ENCODE measurements at regions not wholly inside any gene's neighbourhood (a gene's known extent, or its start where the extent isn't known, plus 50 kb on each side); places are given as distances from the start of the nearest gene placed in this dataset.

DNA sequence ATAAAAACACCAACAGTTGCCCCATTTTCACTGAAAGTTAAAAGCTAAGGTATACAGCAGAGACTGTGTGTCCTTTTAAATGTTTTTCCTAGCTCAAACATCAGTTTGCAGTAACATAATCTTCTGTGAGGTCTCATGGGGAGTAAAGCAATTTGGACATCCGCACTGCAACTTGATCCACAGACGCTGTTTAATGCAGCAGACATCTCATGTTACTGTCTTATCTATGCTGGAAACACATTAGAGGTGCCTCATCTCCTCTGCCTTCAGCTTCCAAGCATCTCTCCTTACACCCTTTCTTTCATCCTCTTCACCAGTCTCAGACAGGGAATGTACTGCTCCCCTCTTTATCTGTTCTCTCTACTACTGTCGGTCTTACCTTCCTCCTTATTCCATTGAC is 53.7 kb upstream of the ATP11B start:
- TF ChIP-seq POLR2A (IDR thresholded peaks at IDR 0.05; ENCODE audit: low read depth, low read length) (no peak), MXI1 (IDR thresholded peaks at IDR 0.05; ENCODE audit: borderline replicate concordance, low read depth, low read length) (no peak), CHD1 (IDR thresholded peaks at IDR 0.05; ENCODE audit: low read depth, low read length) (no peak), NFE2L2 (IDR thresholded peaks at IDR 0.05; ENCODE audit: low read depth, low read length) (no peak), FOS (IDR thresholded peaks at IDR 0.05; ENCODE audit: low read depth, low read length) (no peak), BHLHE40 (IDR thresholded peaks at IDR 0.05; ENCODE audit: low read depth, low read length) (no peak), RAD21 (IDR thresholded peaks at IDR 0.05; ENCODE audit: low read length) (no peak)
- TF ChIP-seq, protein P1, sequence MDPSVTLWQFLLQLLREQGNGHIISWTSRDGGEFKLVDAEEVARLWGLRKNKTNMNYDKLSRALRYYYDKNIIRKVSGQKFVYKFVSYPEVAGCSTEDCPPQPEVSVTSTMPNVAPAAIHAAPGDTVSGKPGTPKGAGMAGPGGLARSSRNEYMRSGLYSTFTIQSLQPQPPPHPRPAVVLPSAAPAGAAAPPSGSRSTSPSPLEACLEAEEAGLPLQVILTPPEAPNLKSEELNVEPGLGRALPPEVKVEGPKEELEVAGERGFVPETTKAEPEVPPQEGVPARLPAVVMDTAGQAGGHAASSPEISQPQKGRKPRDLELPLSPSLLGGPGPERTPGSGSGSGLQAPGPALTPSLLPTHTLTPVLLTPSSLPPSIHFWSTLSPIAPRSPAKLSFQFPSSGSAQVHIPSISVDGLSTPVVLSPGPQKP (IDR thresholded peaks at IDR 0.05; ENCODE audit: borderline replicate concordance, low read depth, low read length), result no peak
- TF ChIP-seq, protein P2, sequence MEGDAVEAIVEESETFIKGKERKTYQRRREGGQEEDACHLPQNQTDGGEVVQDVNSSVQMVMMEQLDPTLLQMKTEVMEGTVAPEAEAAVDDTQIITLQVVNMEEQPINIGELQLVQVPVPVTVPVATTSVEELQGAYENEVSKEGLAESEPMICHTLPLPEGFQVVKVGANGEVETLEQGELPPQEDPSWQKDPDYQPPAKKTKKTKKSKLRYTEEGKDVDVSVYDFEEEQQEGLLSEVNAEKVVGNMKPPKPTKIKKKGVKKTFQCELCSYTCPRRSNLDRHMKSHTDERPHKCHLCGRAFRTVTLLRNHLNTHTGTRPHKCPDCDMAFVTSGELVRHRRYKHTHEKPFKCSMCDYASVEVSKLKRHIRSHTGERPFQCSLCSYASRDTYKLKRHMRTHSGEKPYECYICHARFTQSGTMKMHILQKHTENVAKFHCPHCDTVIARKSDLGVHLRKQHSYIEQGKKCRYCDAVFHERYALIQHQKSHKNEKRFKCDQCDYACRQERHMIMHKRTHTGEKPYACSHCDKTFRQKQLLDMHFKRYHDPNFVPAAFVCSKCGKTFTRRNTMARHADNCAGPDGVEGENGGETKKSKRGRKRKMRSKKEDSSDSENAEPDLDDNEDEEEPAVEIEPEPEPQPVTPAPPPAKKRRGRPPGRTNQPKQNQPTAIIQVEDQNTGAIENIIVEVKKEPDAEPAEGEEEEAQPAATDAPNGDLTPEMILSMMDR (conservative IDR thresholded peaks at IDR 0.05; ENCODE audit: low read depth, low read length), result no peak
- H2BK120ac ChIP-seq (ENCODE audit: low read depth, low read length), result no peak overlapping the region
- H3K9me3 ChIP-seq (ENCODE audit: control insufficient read depth, insufficient read depth, low read length), result no peaks in the 10 kb centered on the region
- H3K4ac ChIP-seq (ENCODE audit: low read depth, low read length), result no peak overlapping the region
- H3K4me1 ChIP-seq (ENCODE audit: control insufficient read depth, insufficient read depth, low read length), result no peaks in the 10 kb centered on the region; the same call in 1 of the 2 replicates
- H3K27ac ChIP-seq (ENCODE audit: insufficient read depth, low read length), result no peak overlapping the region
- no peak overlapping the region for H2AFZ ChIP-seq (replicated peaks; ENCODE audit: low read length, poor library complexity)
- no peak overlapping the region for H3K4me3 ChIP-seq (ENCODE audit: insufficient read depth, low read depth, low read length)
- WGBS, 2 experiments (ENCODE audit: extremely low coverage in 2 of 2, insufficient read length in 1 of 2), result 26% methylated on average over 2 of the region's 3 CpGs; no CpG with 5 or more reads in 1 of the 2 experiments
- H3K9me1 ChIP-seq (ENCODE audit: insufficient read depth, low read length), result no peaks in the 10 kb centered on the region
- H4K8ac ChIP-seq (ENCODE audit: low read depth in 2 of 2, low read length in 2 of 2), result no peak overlapping the region
- H3K14ac ChIP-seq (replicated peaks; ENCODE audit: low read depth, low read length), result no peak overlapping the region
- no peak overlapping the region for H3K9ac ChIP-seq (ENCODE audit: low read depth, low read length)
- ChIA-PET POLR2A (ENCODE audit: unreplicated experiment) (no interaction called here), CTCF (no interaction called here)
- H2AK5ac ChIP-seq (ENCODE audit: low read depth, low read length), result no peak overlapping the region
- H3K18ac ChIP-seq (ENCODE audit: low read depth, low read length), result no peak overlapping the region
- H4K20me1 ChIP-seq (ENCODE audit: insufficient read depth, low read length), result no peaks in the 10 kb centered on the region
- dilution Hi-C loops (cut with HindIII; ENCODE audit: low sequenced_read_pairs, unreplicated experiment), result no loop called here
- H2BK20ac ChIP-seq (ENCODE audit: low read depth, low read length), result no peak overlapping the region
- DNase-seq (peak; percentile 75), ATAC-seq (ENCODE audit: low read depth) (peak; percentile 88)
- in situ Hi-C loops (cut with MboI; ENCODE audit: low sequenced_read_pairs), result no loop called here
- BruUV-seq (replicated peaks), result no TSS peak
- H2BK15ac ChIP-seq (ENCODE audit: low read depth, low read length), result no peak overlapping the region
- no peak overlapping the region; the same call in 1 of the 2 replicates for H3K4me2 ChIP-seq (ENCODE audit: low read depth, low read length)
- H3K23ac ChIP-seq (ENCODE audit: low read depth, low read length), result no peak overlapping the region; the same call in 1 of the 2 replicates
- no peaks in the 10 kb centered on the region for H3K79me1 ChIP-seq (ENCODE audit: low read depth in 1 of 2, low read length in 2 of 2)
- no peaks in the 10 kb centered on the region for H3K36me3 ChIP-seq (ENCODE audit: control insufficient read depth, insufficient read depth, low read length)
- H2BK5ac ChIP-seq (ENCODE audit: low read depth, low read length, poor library complexity, severe bottlenecking), result no peak overlapping the region
- peaks cover 8% of the 10 kb centered on the region for H3K27me3 ChIP-seq (ENCODE audit: control insufficient read depth, insufficient read depth, low read length)
- no peak overlapping the region for H4K91ac ChIP-seq (ENCODE audit: insufficient read depth, low read depth, low read length)
- no peak overlapping the region for H2AK9ac ChIP-seq (replicated peaks; ENCODE audit: low read depth, low read length, poor library complexity)
- no peak overlapping the region for H4K5ac ChIP-seq (ENCODE audit: low read depth, low read length)
- no peak overlapping the region for H3K56ac ChIP-seq (ENCODE audit: extremely low read depth, insufficient read depth, low read length)
- intact Hi-C loops (cut with micrococcal nuclease), result no loop called here
